ELR (cell line): ENCODE measurements at regions not wholly inside any gene's neighbourhood (a gene's known extent, or its start where the extent isn't known, plus 50 kb on each side); places are given as distances from the start of the nearest gene placed in this dataset.
"Not testable (repeated sequence)": the region's sequence is repeated elsewhere in the genome, so short reads cannot be mapped to it uniquely, and the experiment has no call there.

Experiments
- DNase-seq: peaks from one replicate; pipeline ENCODE4 v3.0.0-alpha.2; 2015; ENCODE audit warnings: low read depth

GRCh38 chr16:5972747-5973146, 875.2 kb upstream of the EEF2KMT start:
- no peak for DNase-seq

GRCh38 chr16:5971924-5972323, 874.3 kb upstream of the EEF2KMT start:
- DNase-seq: no peak

- DNase-seq: no peak
These were observed 873.5 kb upstream of the EEF2KMT start for GRCh38 chr16:5971106-5971505.

GRCh38 chr16:5966004-5966403, 868.4 kb upstream of the EEF2KMT start:
- DNase-seq: no peak

GRCh38 chr16:5965321-5965720, 867.7 kb upstream of the EEF2KMT start:
- DNase-seq: no peak

- no peak for DNase-seq
These were observed 853.9 kb upstream of the EEF2KMT start for GRCh38 chr16:5951486-5951885.

GRCh38 chr16:5944971-5945370, 847.4 kb upstream of the EEF2KMT start:
- DNase-seq: no peak

GRCh38 chr16:5938607-5939006, 841.0 kb upstream of the EEF2KMT start:
- no peak for DNase-seq

GRCh38 chr16:5932906-5933305, 835.3 kb upstream of the EEF2KMT start:
- no peak for DNase-seq

- DNase-seq: no peak
These were observed 831.0 kb upstream of the EEF2KMT start for GRCh38 chr16:5928476-5929065.

- no peak for DNase-seq
These were observed 828.3 kb upstream of the EEF2KMT start for GRCh38 chr16:5925850-5926249.

GRCh38 chr16:5922686-5923085, 825.1 kb upstream of the EEF2KMT start:
- DNase-seq: no peak

- DNase-seq: no peak
These were observed 821.1 kb upstream of the EEF2KMT start for GRCh38 chr16:5918567-5919130.

- DNase-seq: no peak
These were observed 820.0 kb upstream of the EEF2KMT start for GRCh38 chr16:5917436-5918195.

- no peak for DNase-seq
These were observed 819.2 kb upstream of the EEF2KMT start for GRCh38 chr16:5916711-5917191.

- no peak for DNase-seq
These were observed 813.6 kb upstream of the EEF2KMT start for GRCh38 chr16:5911241-5911640.

- not testable (repeated sequence) for DNase-seq
These were observed 812.0 kb upstream of the EEF2KMT start for GRCh38 chr16:5909556-5909955.

GRCh38 chr16:5907544-5907943, 809.9 kb upstream of the EEF2KMT start:
- no peak for DNase-seq

GRCh38 chr16:5906351-5906750, 808.8 kb upstream of the EEF2KMT start:
- DNase-seq: no peak

- no peak for DNase-seq
These were observed 808.3 kb upstream of the EEF2KMT start for GRCh38 chr16:5905935-5906334.

- DNase-seq: no peak
These were observed 806.2 kb upstream of the EEF2KMT start for GRCh38 chr16:5903832-5904231.

- no peak for DNase-seq
These were observed 805.6 kb upstream of the EEF2KMT start for GRCh38 chr16:5903153-5903552.

GRCh38 chr16:5900046-5900445, 802.5 kb upstream of the EEF2KMT start:
- no peak for DNase-seq
